Activated CD8-positive, alpha-beta T cell treated with anti-CD3 and anti-CD28 coated beads, Interleukin-2, amount 10 ng/mL, durations not matched to agents 7 days and 5 days (primary cell): ENCODE measurements at regions not wholly inside any gene's neighbourhood (a gene's known extent, or its start where the extent isn't known, plus 50 kb on each side); places are given as distances from the start of the nearest gene placed in this dataset.

Experiments
- ATAC-seq: fragments of 150-1000 bp; cut with Tn5 transposase; one replicate; pipeline ENCODE4 v1.10.0; 2021; ENCODE audit warnings: moderate library complexity
- CTCF ChIA-PET: fragments of 350-600 bp; sonication (Branson Sonifier 250); formaldehyde crosslinking; loops from one replicate; lab custom pipeline; 2021; ENCODE audit warnings: antibody characterized with exemption; lab: Charles Lee
- POLR2A ChIA-PET: fragments of 350-600 bp; sonication (Branson Sonifier 250); formaldehyde crosslinking; loops from one replicate; lab custom pipeline; 2021; ENCODE audit warnings: antibody characterized with exemption; lab: Charles Lee
- DNase-seq: peaks from one replicate; pipeline ENCODE4 v3.0.0-alpha.2; 2020
- H3K27ac Mint-ChIP-seq: one replicate; pipeline ENCODE4 v1.8.0; 2021; ENCODE audit warnings: mild to moderate bottlenecking, mixed read lengths
- H3K27me3 Mint-ChIP-seq: one replicate; pipeline ENCODE4 v1.8.0; 2021; ENCODE audit warnings: low read depth, mixed read lengths
- H3K36me3 Mint-ChIP-seq: one replicate; pipeline ENCODE4 v1.8.0; 2021; ENCODE audit warnings: low read depth, mixed read lengths
- H3K4me1 Mint-ChIP-seq: one replicate; pipeline ENCODE4 v1.8.0; 2021; ENCODE audit warnings: low read depth, mixed read lengths
- H3K4me3 Mint-ChIP-seq: one replicate; pipeline ENCODE4 v1.8.0; 2021; ENCODE audit warnings: mild to moderate bottlenecking, mixed read lengths
- H3K9me3 Mint-ChIP-seq: one replicate; pipeline ENCODE4 v1.8.0; 2022; ENCODE audit warnings: mixed read lengths; ENCODE audit not compliant: insufficient read depth

GRCh38 chr10:75347186-75347585 is 54.4 kb downstream of the ZNF503 start:
- no peak overlapping the region for H3K27ac Mint-ChIP-seq
- CTCF ChIA-PET: no interaction called here

DNA sequence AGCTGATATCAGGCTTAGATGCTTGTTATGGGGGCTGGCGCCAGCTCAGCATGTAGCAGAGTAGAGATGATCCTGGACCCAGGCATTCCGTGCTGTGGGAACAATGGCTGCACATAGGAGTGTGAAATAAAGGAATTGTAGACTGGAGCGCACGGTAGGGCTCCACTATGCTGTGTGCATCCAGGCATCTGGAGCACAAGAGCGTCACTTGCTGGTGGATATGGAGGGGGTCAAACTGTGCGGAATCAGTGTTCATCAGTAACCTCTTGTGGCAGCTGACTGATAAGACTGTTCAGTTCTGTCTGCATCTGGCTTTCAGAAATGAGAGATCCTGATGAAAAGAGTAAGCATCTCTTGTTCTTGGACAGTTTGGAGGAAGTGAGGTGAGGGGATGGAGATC is 55.8 kb downstream of the ZNF503 start:
- CTCF ChIA-PET: no interaction called here
- no peaks in the 10 kb centered on the region for H3K36me3 Mint-ChIP-seq
- no peaks in the 10 kb centered on the region for H3K4me1 Mint-ChIP-seq
- ATAC-seq (no peak), DNase-seq (no peak)
- no peak overlapping the region for H3K27ac Mint-ChIP-seq
- POLR2A ChIA-PET: no interaction called here
- H3K9me3 Mint-ChIP-seq: no peaks in the 10 kb centered on the region
- H3K27me3 Mint-ChIP-seq: no peaks in the 10 kb centered on the region
- H3K4me3 Mint-ChIP-seq: no peak overlapping the region

More at GRCh38 chr10:75347186-75347585, 54.4 kb downstream of the ZNF503 start:
- DNase-seq (no peak), ATAC-seq (no peak)
- Mint-ChIP-seq H3K9me3 (no peaks in the 10 kb centered on the region), H3K27me3 (no peaks in the 10 kb centered on the region), H3K4me1 (no peaks in the 10 kb centered on the region), H3K4me3 (no peak overlapping the region), H3K36me3 (no peaks in the 10 kb centered on the region)
- POLR2A ChIA-PET: no interaction called here

- no peak overlapping the region for H3K27ac Mint-ChIP-seq
- ChIA-PET CTCF (no interaction called here), POLR2A (no interaction called here)
- H3K4me1 Mint-ChIP-seq: no peaks in the 10 kb centered on the region
- ATAC-seq: no peak
- H3K36me3 Mint-ChIP-seq: no peaks in the 10 kb centered on the region
- DNase-seq: no peak
- H3K9me3 Mint-ChIP-seq: no peaks in the 10 kb centered on the region
- no peak overlapping the region for H3K4me3 Mint-ChIP-seq
- no peaks in the 10 kb centered on the region for H3K27me3 Mint-ChIP-seq
These were observed 57.4 kb downstream of the ZNF503 start for GRCh38 chr10:75344170-75344569.

GRCh38 chr10:75342397-75342796 is 59.2 kb downstream of the ZNF503 start:
- H3K27me3 Mint-ChIP-seq: no peaks in the 10 kb centered on the region
- H3K9me3 Mint-ChIP-seq: no peaks in the 10 kb centered on the region
- H3K4me3 Mint-ChIP-seq: no peak overlapping the region
- no peak overlapping the region for H3K27ac Mint-ChIP-seq
- H3K4me1 Mint-ChIP-seq: no peaks in the 10 kb centered on the region
- ATAC-seq: no peak
- no peaks in the 10 kb centered on the region for H3K36me3 Mint-ChIP-seq
- no peak for DNase-seq
- CTCF ChIA-PET: no interaction called here
- POLR2A ChIA-PET: no interaction called here

DNA sequence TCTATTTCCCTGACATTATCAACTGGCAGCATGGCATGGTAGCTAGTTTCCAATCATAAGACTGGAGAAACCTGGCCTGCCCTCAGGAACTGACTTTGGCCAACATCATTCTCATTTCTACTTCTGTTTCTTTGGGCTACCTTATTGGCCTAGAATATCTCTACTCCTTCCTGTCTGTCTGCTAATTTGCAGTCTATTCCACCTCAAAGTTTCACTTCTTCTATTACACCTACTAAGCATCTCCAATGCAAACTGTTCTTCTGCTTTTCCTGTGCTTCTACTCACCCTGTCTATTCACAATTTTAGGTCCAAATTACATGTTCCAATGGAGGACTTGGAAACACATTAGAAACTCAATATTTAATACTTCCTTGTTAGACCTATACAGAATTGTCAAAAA is 65.6 kb downstream of the ZNF503 start:
- no peaks in the 10 kb centered on the region for H3K4me1 Mint-ChIP-seq
- ChIA-PET POLR2A (no interaction called here), CTCF (no interaction called here)
- peaks cover 3% of the 10 kb centered on the region for H3K27me3 Mint-ChIP-seq
- DNase-seq (no peak), ATAC-seq (no peak)
- H3K27ac Mint-ChIP-seq: no peak overlapping the region
- H3K9me3 Mint-ChIP-seq: no peaks in the 10 kb centered on the region
- no peak overlapping the region for H3K4me3 Mint-ChIP-seq
- no peaks in the 10 kb centered on the region for H3K36me3 Mint-ChIP-seq

DNA sequence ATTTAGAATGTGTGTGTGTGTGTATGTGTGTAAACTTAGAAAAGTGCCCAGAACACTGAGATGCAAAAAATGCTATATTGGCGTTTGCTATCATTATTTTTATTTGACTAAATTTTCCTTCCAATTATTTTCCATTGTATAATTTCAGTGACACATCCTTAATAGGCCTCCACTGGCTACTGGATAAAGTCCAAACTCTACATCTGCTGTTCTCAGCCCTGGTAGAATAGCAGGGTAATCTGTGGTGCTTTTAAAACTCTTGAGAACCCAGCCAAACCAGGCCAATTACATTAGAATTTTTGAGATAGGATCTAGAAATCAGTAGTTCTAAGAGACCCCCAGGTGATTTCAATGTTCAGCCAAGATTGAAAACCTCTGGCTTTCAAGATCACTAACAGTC is 66.4 kb downstream of the ZNF503 start:
- peaks cover 7% of the 10 kb centered on the region for H3K27me3 Mint-ChIP-seq
- H3K27ac Mint-ChIP-seq: no peak overlapping the region
- no peaks in the 10 kb centered on the region for H3K4me1 Mint-ChIP-seq
- CTCF ChIA-PET: no interaction called here
- no peaks in the 10 kb centered on the region for H3K9me3 Mint-ChIP-seq
- POLR2A ChIA-PET: no interaction called here
- no peak overlapping the region for H3K4me3 Mint-ChIP-seq
- ATAC-seq: no peak
- no peaks in the 10 kb centered on the region for H3K36me3 Mint-ChIP-seq
- DNase-seq: no peak

GRCh38 chr10:75334720-75335119 is 66.8 kb downstream of the ZNF503 start:
- H3K9me3 Mint-ChIP-seq: no peaks in the 10 kb centered on the region
- H3K27ac Mint-ChIP-seq: no peak overlapping the region
- POLR2A ChIA-PET: no interaction called here
- H3K4me1 Mint-ChIP-seq: no peaks in the 10 kb centered on the region
- no peak for ATAC-seq
- H3K27me3 Mint-ChIP-seq: peaks cover 12% of the 10 kb centered on the region
- CTCF ChIA-PET: no interaction called here
- no peak overlapping the region for H3K4me3 Mint-ChIP-seq
- no peaks in the 10 kb centered on the region for H3K36me3 Mint-ChIP-seq
- DNase-seq: no peak

DNA sequence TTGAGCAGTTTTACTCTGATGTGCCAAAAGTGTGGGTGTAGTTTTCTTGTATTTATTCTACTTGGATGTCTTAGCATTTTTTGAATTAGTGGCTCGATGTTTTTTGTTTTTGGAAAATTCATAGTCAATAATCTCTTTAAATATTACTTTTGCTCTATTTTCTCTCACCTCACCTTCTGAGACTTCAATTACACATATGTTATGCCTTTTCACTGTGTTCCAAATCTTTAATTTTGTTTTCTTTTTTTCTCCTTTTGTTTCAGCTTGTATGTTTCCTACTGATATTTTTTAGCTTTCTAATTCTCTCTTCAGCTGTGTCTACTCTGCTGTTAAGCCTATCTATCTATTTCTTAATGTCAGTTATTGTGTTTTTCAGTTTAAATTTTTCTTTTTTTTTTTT is 69.5 kb downstream of the ZNF503 start:
- DNase-seq (no peak), ATAC-seq (no peak)
- no peaks in the 10 kb centered on the region for H3K9me3 Mint-ChIP-seq
- H3K27ac Mint-ChIP-seq: no peak overlapping the region
- peaks cover 17% of the 10 kb centered on the region for H3K27me3 Mint-ChIP-seq
- POLR2A ChIA-PET: no interaction called here
- H3K4me1 Mint-ChIP-seq: no peaks in the 10 kb centered on the region
- H3K4me3 Mint-ChIP-seq: no peak overlapping the region
- CTCF ChIA-PET: no interaction called here
- no peaks in the 10 kb centered on the region for H3K36me3 Mint-ChIP-seq

- Mint-ChIP-seq H3K36me3 (no peaks in the 10 kb centered on the region), H3K4me3 (no peak overlapping the region), H3K4me1 (no peaks in the 10 kb centered on the region), H3K27me3 (peaks cover 19% of the 10 kb centered on the region), H3K9me3 (no peaks in the 10 kb centered on the region), H3K27ac (no peak overlapping the region)
- DNase-seq (no peak), ATAC-seq (no peak)
- POLR2A ChIA-PET: no interaction called here
- CTCF ChIA-PET: no interaction called here
These were observed 70.5 kb downstream of the ZNF503 start for GRCh38 chr10:75331081-75331480.

DNA sequence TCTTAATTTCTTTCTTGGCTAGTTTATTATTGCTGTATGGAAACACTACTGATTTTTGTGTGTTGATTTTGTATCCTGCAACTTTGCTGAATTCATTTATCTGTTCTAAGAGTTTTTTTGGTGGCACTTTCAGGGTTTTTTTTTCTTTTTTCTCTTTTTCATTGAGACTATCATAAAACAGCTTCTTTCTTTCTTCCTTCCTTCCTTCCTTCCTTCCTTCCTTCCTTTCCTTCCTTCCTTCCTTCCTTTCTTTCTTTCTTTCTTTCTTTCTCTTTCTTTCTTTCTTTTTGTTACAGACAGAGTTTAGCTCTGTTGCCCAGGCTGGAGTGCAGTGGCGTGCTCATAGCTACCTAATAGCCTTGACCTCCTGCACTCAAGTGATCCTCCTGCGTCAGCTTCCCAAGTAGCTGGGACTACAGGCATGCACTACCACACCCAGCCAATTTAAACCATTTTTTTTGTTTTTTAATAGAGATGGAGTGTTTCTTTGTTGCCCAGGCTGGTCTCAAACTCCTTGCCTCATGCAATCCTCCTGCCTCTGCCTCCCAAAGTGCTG is 72.3 kb downstream of the ZNF503 start:
- Mint-ChIP-seq H3K27ac (no peak overlapping the region), H3K36me3 (no peaks in the 10 kb centered on the region), H3K9me3 (no peaks in the 10 kb centered on the region), H3K4me1 (no peaks in the 10 kb centered on the region), H3K4me3 (no peak overlapping the region), H3K27me3 (peaks cover 22% of the 10 kb centered on the region)
- POLR2A ChIA-PET: no interaction called here
- ATAC-seq (no peak), DNase-seq (no peak)
- CTCF ChIA-PET: interaction anchor here (1.1 kb wide), 1 partner anchor 27 kb away, joined by 3 read pairs; no protein-coding TSS in a partner anchor

- ChIA-PET POLR2A (no interaction called here), CTCF (no interaction called here)
- H3K4me3 Mint-ChIP-seq: no peak overlapping the region
- H3K27ac Mint-ChIP-seq: no peak overlapping the region
- peaks cover 23% of the 10 kb centered on the region for H3K27me3 Mint-ChIP-seq
- H3K4me1 Mint-ChIP-seq: no peaks in the 10 kb centered on the region
- no peaks in the 10 kb centered on the region for H3K9me3 Mint-ChIP-seq
- ATAC-seq (no peak), DNase-seq (no peak)
- no peaks in the 10 kb centered on the region for H3K36me3 Mint-ChIP-seq
These were observed 75.3 kb downstream of the ZNF503 start for GRCh38 chr10:75326306-75326705.

GRCh38 chr10:75319274-75319673 is 82.3 kb downstream of the ZNF503 start:
- no peak for DNase-seq
- ChIA-PET CTCF (no interaction called here), POLR2A (no interaction called here)

DNA sequence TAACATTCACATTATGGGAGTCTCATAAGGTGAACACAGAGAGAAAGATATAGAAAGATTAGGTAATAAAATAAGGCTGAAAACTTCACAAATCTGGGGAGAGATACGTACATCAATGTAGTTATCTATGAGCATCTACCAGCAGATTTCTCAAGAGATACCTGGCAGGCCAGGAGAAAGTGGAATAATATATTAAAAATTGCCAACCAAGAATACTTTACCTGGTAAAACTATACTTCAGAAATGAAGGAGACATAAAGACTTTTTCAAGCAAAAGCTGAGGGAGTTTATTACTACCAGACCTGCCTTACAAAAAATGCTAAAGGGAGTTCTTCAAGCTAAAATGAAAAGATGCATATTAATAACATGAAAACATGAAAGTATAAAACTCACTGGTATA is 78.8 kb upstream of the COMTD1 start:
- POLR2A ChIA-PET: no interaction called here
- DNase-seq (no peak), ATAC-seq (no peak)
- Mint-ChIP-seq H3K4me3 (no peak overlapping the region), H3K27me3 (peaks cover 2% of the 10 kb centered on the region), H3K9me3 (peaks cover 7% of the 10 kb centered on the region), H3K27ac (no peak overlapping the region), H3K4me1 (no peaks in the 10 kb centered on the region), H3K36me3 (no peaks in the 10 kb centered on the region)
- CTCF ChIA-PET: no interaction called here

More at GRCh38 chr10:75319274-75319673, 82.3 kb downstream of the ZNF503 start:
- no peak overlapping the region for H3K4me3 Mint-ChIP-seq
- no peaks in the 10 kb centered on the region for H3K4me1 Mint-ChIP-seq
- no peaks in the 10 kb centered on the region for H3K36me3 Mint-ChIP-seq
- H3K9me3 Mint-ChIP-seq: peaks cover 6% of the 10 kb centered on the region
- ATAC-seq: no peak
- H3K27ac Mint-ChIP-seq: no peak overlapping the region
- H3K27me3 Mint-ChIP-seq: peaks cover 4% of the 10 kb centered on the region
